ENCODE measurements at regions not wholly inside any gene's neighbourhood (a gene's known extent, or its start where the extent isn't known, plus 50 kb on each side); places are given as distances from the start of the nearest gene placed in this dataset.

DNA sequence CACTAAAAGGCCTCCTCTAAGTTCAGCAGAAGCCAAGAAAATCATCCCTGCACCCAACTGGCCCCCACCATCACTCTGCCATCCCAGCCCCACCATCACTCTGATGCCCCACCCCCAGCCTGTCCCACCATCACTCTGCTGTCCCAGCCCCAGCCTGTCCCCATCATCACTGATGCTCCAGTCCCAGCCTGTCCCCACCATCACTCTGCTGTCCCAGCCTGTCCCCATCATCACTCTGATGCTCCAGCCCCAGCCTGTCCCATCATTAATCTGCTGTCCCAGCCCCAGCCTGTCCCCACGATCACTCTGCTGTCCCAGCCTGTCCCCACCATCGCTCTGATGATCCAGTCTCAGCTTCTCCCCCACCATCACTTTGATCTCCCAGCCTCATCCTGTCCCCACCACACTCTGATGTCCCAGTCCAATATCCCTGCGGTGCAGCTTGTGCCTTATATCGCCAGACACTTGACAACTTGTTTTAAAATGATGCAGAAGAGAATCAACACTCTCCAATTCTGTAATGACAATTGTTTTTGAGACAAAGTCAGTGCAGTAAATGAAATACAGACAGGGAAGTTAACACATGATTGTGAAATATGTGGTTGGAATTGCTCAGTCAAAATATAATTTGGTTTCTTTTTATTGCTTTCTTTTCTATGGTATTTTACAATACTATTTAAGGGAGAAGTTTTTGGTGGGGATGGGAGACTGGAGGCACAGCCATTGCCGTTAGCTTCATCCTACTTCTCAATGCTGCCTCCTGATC is 100.8 kb downstream of the TNFAIP3 start:
- no peaks in the 10 kb centered on the region for H3K9me3 ChIP-seq (ENCODE audit: control insufficient read depth, low read length)
- no peaks in the 10 kb centered on the region for H3K9me3 Mint-ChIP-seq
- no peak overlapping the region for H3K4me3 Mint-ChIP-seq
- no peak overlapping the region for H3K9ac ChIP-seq (ENCODE audit: extremely low read depth, low read length, poor library complexity, severe bottlenecking)
- no peaks in the 10 kb centered on the region for H3K27me3 ChIP-seq (ENCODE audit: control insufficient read depth, insufficient read depth, low read length, poor library complexity, severe bottlenecking)
- H3K27me3 Mint-ChIP-seq (ENCODE audit: insufficient read depth) = no peaks in the 10 kb centered on the region
- H3K36me3 Mint-ChIP-seq (ENCODE audit: low read depth) = no peaks in the 10 kb centered on the region
- no peaks in the 10 kb centered on the region for H3K4me1 ChIP-seq (ENCODE audit: control insufficient read depth, insufficient read depth, low read length)
- WGBS, 2 experiments (ENCODE audit: insufficient coverage in 1 of 2, insufficient read length in 1 of 2) = 88% methylated on average over 5 of the region's 5 CpGs; no CpG with 5 or more reads in 1 of the 2 experiments
- TF ChIP-seq, protein P1, sequence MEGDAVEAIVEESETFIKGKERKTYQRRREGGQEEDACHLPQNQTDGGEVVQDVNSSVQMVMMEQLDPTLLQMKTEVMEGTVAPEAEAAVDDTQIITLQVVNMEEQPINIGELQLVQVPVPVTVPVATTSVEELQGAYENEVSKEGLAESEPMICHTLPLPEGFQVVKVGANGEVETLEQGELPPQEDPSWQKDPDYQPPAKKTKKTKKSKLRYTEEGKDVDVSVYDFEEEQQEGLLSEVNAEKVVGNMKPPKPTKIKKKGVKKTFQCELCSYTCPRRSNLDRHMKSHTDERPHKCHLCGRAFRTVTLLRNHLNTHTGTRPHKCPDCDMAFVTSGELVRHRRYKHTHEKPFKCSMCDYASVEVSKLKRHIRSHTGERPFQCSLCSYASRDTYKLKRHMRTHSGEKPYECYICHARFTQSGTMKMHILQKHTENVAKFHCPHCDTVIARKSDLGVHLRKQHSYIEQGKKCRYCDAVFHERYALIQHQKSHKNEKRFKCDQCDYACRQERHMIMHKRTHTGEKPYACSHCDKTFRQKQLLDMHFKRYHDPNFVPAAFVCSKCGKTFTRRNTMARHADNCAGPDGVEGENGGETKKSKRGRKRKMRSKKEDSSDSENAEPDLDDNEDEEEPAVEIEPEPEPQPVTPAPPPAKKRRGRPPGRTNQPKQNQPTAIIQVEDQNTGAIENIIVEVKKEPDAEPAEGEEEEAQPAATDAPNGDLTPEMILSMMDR (conservative IDR thresholded peaks at IDR 0.05) = no peak
- no peaks in the 10 kb centered on the region for H3K36me3 ChIP-seq (ENCODE audit: control insufficient read depth, insufficient read depth, low read length)
- no peak overlapping the region for H3K27ac ChIP-seq (ENCODE audit: low read depth, low read length)
- H3K4me3 ChIP-seq (ENCODE audit: low read length) = no peak overlapping the region
- peaks cover 4% of the 10 kb centered on the region for H3K4me1 Mint-ChIP-seq
- DNase-seq = no peak
- H3K27ac Mint-ChIP-seq = no peak overlapping the region

DNA sequence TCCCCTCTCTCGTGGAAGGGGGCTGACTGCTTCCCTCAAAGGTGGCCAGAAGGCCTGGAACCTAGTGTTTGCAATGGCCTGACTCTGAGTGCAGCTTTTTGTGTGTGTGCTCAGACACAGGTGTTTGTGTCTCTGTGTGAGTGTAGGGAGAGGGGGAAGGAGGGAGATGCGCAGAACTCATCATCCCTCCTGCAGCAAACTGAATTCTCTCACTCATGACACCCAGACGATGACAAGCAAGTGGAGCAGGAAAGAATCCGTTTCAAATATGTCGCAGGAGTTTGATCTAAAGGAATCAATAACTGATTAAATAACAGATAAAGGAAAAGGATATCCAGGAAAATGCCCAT is 101.4 kb downstream of the TNFAIP3 start:
- H3K27me3 ChIP-seq (ENCODE audit: control insufficient read depth, insufficient read depth, low read length, poor library complexity, severe bottlenecking) = no peaks in the 10 kb centered on the region
- Mint-ChIP-seq H3K4me1 (peaks cover 4% of the 10 kb centered on the region), H3K27me3 (ENCODE audit: insufficient read depth) (no peaks in the 10 kb centered on the region), H3K27ac (no peak overlapping the region), H3K9me3 (no peaks in the 10 kb centered on the region), H3K36me3 (ENCODE audit: low read depth) (no peaks in the 10 kb centered on the region), H3K4me3 (no peak overlapping the region)
- H3K9ac ChIP-seq (ENCODE audit: extremely low read depth, low read length, poor library complexity, severe bottlenecking) = no peak overlapping the region
- DNase-seq = no peak
- H3K36me3 ChIP-seq (ENCODE audit: control insufficient read depth, insufficient read depth, low read length) = no peaks in the 10 kb centered on the region
- no peak overlapping the region for H3K27ac ChIP-seq (ENCODE audit: low read depth, low read length)
- 90 to 94% methylated on average over 3 to 5 of the region's 5 CpGs for WGBS, 2 experiments (ENCODE audit: insufficient coverage in 1 of 2, insufficient read length in 1 of 2)
- no peak overlapping the region for H3K4me3 ChIP-seq (ENCODE audit: low read length)
- H3K9me3 ChIP-seq (ENCODE audit: control insufficient read depth, low read length) = no peaks in the 10 kb centered on the region
- TF ChIP-seq, protein P1 (conservative IDR thresholded peaks at IDR 0.05) = no peak
- no peaks in the 10 kb centered on the region for H3K4me1 ChIP-seq (ENCODE audit: control insufficient read depth, insufficient read depth, low read length)

DNA sequence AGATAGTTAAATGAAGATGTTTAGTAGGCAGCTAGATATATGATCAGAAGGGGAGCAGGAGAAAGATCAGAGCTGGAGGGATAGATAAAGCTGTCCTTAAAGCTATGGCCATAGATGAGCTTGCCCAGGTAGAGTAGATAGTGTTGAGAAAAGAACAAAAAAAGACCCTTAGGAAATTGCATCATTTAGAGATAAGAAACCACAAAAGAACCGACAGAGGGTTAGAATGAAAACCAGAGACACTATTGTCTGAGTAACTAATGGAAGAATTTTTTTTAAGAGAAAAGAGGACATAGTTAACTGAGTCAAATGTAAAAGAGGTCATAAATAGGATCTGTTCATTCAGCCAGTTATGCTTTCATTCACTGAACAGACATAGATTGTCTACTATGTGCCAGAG is 101.8 kb downstream of the TNFAIP3 start:
- Histone ChIP-seq H3K9me3 (ENCODE audit: control insufficient read depth, low read length) (no peaks in the 10 kb centered on the region), H3K36me3 (ENCODE audit: control insufficient read depth, insufficient read depth, low read length) (no peaks in the 10 kb centered on the region), H3K4me1 (ENCODE audit: control insufficient read depth, insufficient read depth, low read length) (no peaks in the 10 kb centered on the region), H3K4me3 (ENCODE audit: low read length) (no peak overlapping the region), H3K9ac (ENCODE audit: extremely low read depth, low read length, poor library complexity, severe bottlenecking) (no peak overlapping the region), H3K27me3 (ENCODE audit: control insufficient read depth, insufficient read depth, low read length, poor library complexity, severe bottlenecking) (no peaks in the 10 kb centered on the region), H3K27ac (ENCODE audit: low read depth, low read length) (no peak overlapping the region)
- 69 to 74% methylated on average over 1 of the region's 1 CpG for WGBS, 2 experiments (ENCODE audit: insufficient coverage in 1 of 2, insufficient read length in 1 of 2)
- Mint-ChIP-seq H3K36me3 (ENCODE audit: low read depth) (no peaks in the 10 kb centered on the region), H3K27me3 (ENCODE audit: insufficient read depth) (no peaks in the 10 kb centered on the region), H3K4me1 (peaks cover 4% of the 10 kb centered on the region), H3K4me3 (no peak overlapping the region), H3K9me3 (no peaks in the 10 kb centered on the region), H3K27ac (no peak overlapping the region)
- no peak for DNase-seq
- TF ChIP-seq, protein P1 (conservative IDR thresholded peaks at IDR 0.05) = no peak
